MG63 (cell line): ENCODE measurements at regions not wholly inside any gene's neighbourhood (a gene's known extent, or its start where the extent isn't known, plus 50 kb on each side); places are given as distances from the start of the nearest gene placed in this dataset.
"Not testable (repeated sequence)": the region's sequence is repeated elsewhere in the genome, so short reads cannot be mapped to it uniquely, and the experiment has no call there.

ENCODE experiments used
- DNase-seq: peaks from one replicate; pipeline ENCODE4 v3.0.0-alpha.2; 2020
- H3K27me3 ChIP-seq: fragments of 250-450 bp; sonication (Bioruptor Pico); 2 replicates; pipeline ENCODE4 v1.5.1; 2020; ENCODE audit warnings: mild to moderate bottlenecking, moderate library complexity
- H3K36me3 ChIP-seq: fragments of 250-450 bp; sonication (Bioruptor Pico); 2 replicates; pipeline ENCODE4 v1.5.1; 2020; ENCODE audit warnings: mild to moderate bottlenecking, moderate library complexity
- H3K4me3 ChIP-seq: fragments of 250-450 bp; sonication (Bioruptor Pico); 2 replicates; pipeline ENCODE4 v1.5.1; 2020; ENCODE audit warnings: mild to moderate bottlenecking, moderate library complexity
- H3K9me3 ChIP-seq: fragments of 250-450 bp; sonication (Bioruptor Pico); 2 replicates; pipeline ENCODE4 v1.5.1; 2020; ENCODE audit warnings: mild to moderate bottlenecking, moderate library complexity

GRCh38 chrX:113558576-113558975, 717.9 kb upstream of the AMOT start:
- no peak for DNase-seq

GRCh38 chrX:113551919-113552318, 711.3 kb upstream of the AMOT start:
- DNase-seq = peak; percentile 26
- Histone ChIP-seq H3K4me3 (no peak overlapping the region), H3K27me3 (no peaks in the 10 kb centered on the region), H3K36me3 (no peaks in the 10 kb centered on the region), H3K9me3 (no peaks in the 10 kb centered on the region)

More at GRCh38 chrX:113558576-113558975, 717.9 kb upstream of the AMOT start:
- no peak overlapping the region for H3K4me3 ChIP-seq
- no peaks in the 10 kb centered on the region for H3K9me3 ChIP-seq
- H3K36me3 ChIP-seq = no peaks in the 10 kb centered on the region
- no peaks in the 10 kb centered on the region for H3K27me3 ChIP-seq

GRCh38 chrX:113548308-113549015, 707.8 kb upstream of the AMOT start:
- Histone ChIP-seq H3K36me3 (no peaks in the 10 kb centered on the region), H3K9me3 (no peaks in the 10 kb centered on the region), H3K27me3 (no peaks in the 10 kb centered on the region), H3K4me3 (no peak overlapping the region)
- DNase-seq = no peak

- H3K9me3 ChIP-seq = no peaks in the 10 kb centered on the region
- H3K36me3 ChIP-seq = no peaks in the 10 kb centered on the region
- H3K27me3 ChIP-seq = no peaks in the 10 kb centered on the region
- DNase-seq = no peak
- H3K4me3 ChIP-seq = no peak overlapping the region
Observed at GRCh38 chrX:113545040-113545439, 704.4 kb upstream of the AMOT start.

GRCh38 chrX:113539599-113540356, 699.1 kb upstream of the AMOT start:
- H3K27me3 ChIP-seq = no peaks in the 10 kb centered on the region
- no peaks in the 10 kb centered on the region for H3K36me3 ChIP-seq
- DNase-seq = no peak
- H3K9me3 ChIP-seq = no peaks in the 10 kb centered on the region
- H3K4me3 ChIP-seq = no peak overlapping the region

GRCh38 chrX:113529426-113530013, 688.9 kb upstream of the AMOT start:
- Histone ChIP-seq H3K9me3 (no peaks in the 10 kb centered on the region), H3K27me3 (no peaks in the 10 kb centered on the region), H3K36me3 (no peaks in the 10 kb centered on the region), H3K4me3 (no peak overlapping the region)
- no peak for DNase-seq

GRCh38 chrX:113522814-113523213, 682.2 kb upstream of the AMOT start:
- Histone ChIP-seq H3K4me3 (no peak overlapping the region), H3K27me3 (no peaks in the 10 kb centered on the region), H3K9me3 (no peaks in the 10 kb centered on the region), H3K36me3 (no peaks in the 10 kb centered on the region)
- DNase-seq = no peak

GRCh38 chrX:113514906-113515305, 674.3 kb upstream of the AMOT start:
- H3K27me3 ChIP-seq = no peaks in the 10 kb centered on the region
- H3K4me3 ChIP-seq = no peak overlapping the region
- H3K9me3 ChIP-seq = no peaks in the 10 kb centered on the region
- no peak for DNase-seq
- H3K36me3 ChIP-seq = no peaks in the 10 kb centered on the region

GRCh38 chrX:113512700-113513395, 672.2 kb upstream of the AMOT start:
- DNase-seq = peak; percentile 22

GRCh38 chrX:113510586-113510985, 670.0 kb upstream of the AMOT start:
- Histone ChIP-seq H3K9me3 (no peaks in the 10 kb centered on the region), H3K27me3 (no peaks in the 10 kb centered on the region), H3K4me3 (no peak overlapping the region), H3K36me3 (no peaks in the 10 kb centered on the region)
- DNase-seq = no peak

More at GRCh38 chrX:113512700-113513395, 672.2 kb upstream of the AMOT start:
- Histone ChIP-seq H3K36me3 (no peaks in the 10 kb centered on the region), H3K4me3 (no peak overlapping the region), H3K27me3 (no peaks in the 10 kb centered on the region), H3K9me3 (no peaks in the 10 kb centered on the region)

GRCh38 chrX:113492895-113493294, 652.3 kb upstream of the AMOT start:
- Histone ChIP-seq H3K27me3 (no peaks in the 10 kb centered on the region), H3K9me3 (no peaks in the 10 kb centered on the region), H3K4me3 (no peak overlapping the region), H3K36me3 (no peaks in the 10 kb centered on the region)
- DNase-seq = no peak

GRCh38 chrX:113473418-113473817, 632.8 kb upstream of the AMOT start:
- no peak overlapping the region for H3K4me3 ChIP-seq
- H3K36me3 ChIP-seq = no peaks in the 10 kb centered on the region
- DNase-seq = no peak
- H3K9me3 ChIP-seq = no peaks in the 10 kb centered on the region
- H3K27me3 ChIP-seq = no peaks in the 10 kb centered on the region

- H3K27me3 ChIP-seq, H3K36me3 ChIP-seq, H3K9me3 ChIP-seq, H3K4me3 ChIP-seq, DNase-seq: not testable (repeated sequence)
Observed at GRCh38 chrX:113473015-113473414, 632.4 kb upstream of the AMOT start.

- no peaks in the 10 kb centered on the region for H3K36me3 ChIP-seq
- DNase-seq = no peak
- H3K27me3 ChIP-seq = no peaks in the 10 kb centered on the region
- no peak overlapping the region for H3K4me3 ChIP-seq
- H3K9me3 ChIP-seq = no peaks in the 10 kb centered on the region
Observed at GRCh38 chrX:113470166-113470565, 629.5 kb upstream of the AMOT start.

GRCh38 chrX:113457719-113458118, 617.1 kb upstream of the AMOT start:
- Histone ChIP-seq H3K36me3 (no peaks in the 10 kb centered on the region), H3K27me3 (no peaks in the 10 kb centered on the region), H3K9me3 (no peaks in the 10 kb centered on the region), H3K4me3 (no peak overlapping the region)
- no peak for DNase-seq

GRCh38 chrX:113455582-113455981, 615.0 kb upstream of the AMOT start:
- H3K27me3 ChIP-seq = no peaks in the 10 kb centered on the region
- no peaks in the 10 kb centered on the region for H3K36me3 ChIP-seq
- no peak for DNase-seq
- H3K9me3 ChIP-seq = no peaks in the 10 kb centered on the region
- no peak overlapping the region for H3K4me3 ChIP-seq

- H3K9me3 ChIP-seq = no peaks in the 10 kb centered on the region
- no peak overlapping the region for H3K4me3 ChIP-seq
- H3K36me3 ChIP-seq = no peaks in the 10 kb centered on the region
- no peaks in the 10 kb centered on the region for H3K27me3 ChIP-seq
- no peak for DNase-seq
Observed at GRCh38 chrX:113429011-113429410, 588.4 kb upstream of the AMOT start.
